ENCODE measurements at regions not wholly inside any gene's neighbourhood (a gene's known extent, or its start where the extent isn't known, plus 50 kb on each side); places are given as distances from the start of the nearest gene placed in this dataset.

- no peak for TF ChIP-seq CTCF (conservative IDR thresholded peaks at IDR 0.05)
- TF ChIP-seq ZFX (IDR thresholded peaks at IDR 0.05) = no peak
Measured at GRCh38 chr14:101318271-101318670, 243.0 kb upstream of the DIO3 start.
